NOMO-1 (cell line): ENCODE measurements at regions not wholly inside any gene's neighbourhood (a gene's known extent, or its start where the extent isn't known, plus 50 kb on each side); places are given as distances from the start of the nearest gene placed in this dataset.
"Not testable (repeated sequence)": the region's sequence is repeated elsewhere in the genome, so short reads cannot be mapped to it uniquely, and the experiment has no call there.

Experiments
- DNase-seq, 2 experiments: peaks; one replicate each; lab custom pipeline; 2025; ENCODE audit not compliant: unreplicated experiment in 2 of 2; lab: John Stamatoyannopoulos, UW

- DNase-seq, result not testable (repeated sequence)
Measured at GRCh38 chr15:85263842-85264440, 116.5 kb upstream of the AKAP13 start.

- DNase-seq, result not testable (repeated sequence)
Measured at GRCh38 chr15:85264614-85265190, 115.7 kb upstream of the AKAP13 start.

- DNase-seq, result not testable (repeated sequence)
Measured at GRCh38 chr15:85267158-85267857, 113.1 kb upstream of the AKAP13 start.

GRCh38 chr15:85274315-85275050, 105.9 kb upstream of the AKAP13 start:
- no peak for DNase-seq

GRCh38 chr15:85276508-85276907, 103.9 kb upstream of the AKAP13 start:
- no peak for DNase-seq

GRCh38 chr15:85276921-85277320, 103.5 kb upstream of the AKAP13 start:
- no peak for DNase-seq

GRCh38 chr15:85277847-85278370, 102.5 kb upstream of the AKAP13 start:
- DNase-seq, result no peak

GRCh38 chr15:85280203-85280602, 100.2 kb upstream of the AKAP13 start:
- DNase-seq, result no peak

- no peak for DNase-seq
Measured at GRCh38 chr15:85281293-85281882, 99.0 kb upstream of the AKAP13 start.

GRCh38 chr15:85282504-85283115, 97.8 kb upstream of the AKAP13 start:
- DNase-seq, result no peak

- DNase-seq, result not testable (repeated sequence)
Measured at GRCh38 chr15:85283815-85284214, 96.6 kb upstream of the AKAP13 start.

GRCh38 chr15:85284497-85284896, 95.9 kb upstream of the AKAP13 start:
- DNase-seq, result no peak

- DNase-seq, result peak in 1 of 2 experiments; percentile 15
Measured at GRCh38 chr15:85289677-85290365, 90.6 kb upstream of the AKAP13 start.

- DNase-seq, result not testable (repeated sequence)
Measured at GRCh38 chr15:85292583-85292982, 87.8 kb upstream of the AKAP13 start.

- peak; percentile 55 to 70 for DNase-seq
Measured at GRCh38 chr15:85296615-85297402, 83.6 kb upstream of the AKAP13 start.

GRCh38 chr15:85297537-85297936, 82.9 kb upstream of the AKAP13 start:
- no peak for DNase-seq

GRCh38 chr15:85298366-85298765, 82.0 kb upstream of the AKAP13 start:
- no peak for DNase-seq

GRCh38 chr15:85298941-85299340, 81.5 kb upstream of the AKAP13 start:
- no peak for DNase-seq

GRCh38 chr15:85302271-85302670, 78.1 kb upstream of the AKAP13 start:
- no peak for DNase-seq
